ENCODE measurements at regions not wholly inside any gene's neighbourhood (a gene's known extent, or its start where the extent isn't known, plus 50 kb on each side); places are given as distances from the start of the nearest gene placed in this dataset.

- TF ChIP-seq EZH2 (IDR thresholded peaks at IDR 0.05; ENCODE audit: borderline replicate concordance, low read length) (no peak), CTCF (IDR thresholded peaks at IDR 0.05; ENCODE audit: low read length) (no peak)
Measured at GRCh38 chr2:62369541-62370202, 136.3 kb downstream of the TMEM17 start.

All from OCI-LY1 (cell line).